Activated B cell treated with CpG ODN at 0.5 μM for 24 hours (primary cell): ENCODE measurements at regions not wholly inside any gene's neighbourhood (a gene's known extent, or its start where the extent isn't known, plus 50 kb on each side); places are given as distances from the start of the nearest gene placed in this dataset.

Experiments used
- ATAC-seq: fragments of 200-7000 bp; cut with Tn5 transposase; one replicate; pipeline ENCODE4 v1.10.0; 2021; ENCODE audit warnings: low read depth, mild to moderate bottlenecking, moderate library complexity
- CTCF ChIA-PET: fragments of 350-600 bp; sonication (Branson Sonifier 250); formaldehyde crosslinking; loops from one replicate; lab custom pipeline; 2021; ENCODE audit warnings: antibody characterized with exemption; lab: Charles Lee
- POLR2A ChIA-PET: fragments of 350-600 bp; sonication (Branson Sonifier 250); formaldehyde crosslinking; loops from one replicate; lab custom pipeline; 2021; ENCODE audit warnings: antibody characterized with exemption; lab: Charles Lee
- DNase-seq: peaks from one replicate; pipeline ENCODE4 v3.0.0; 2022
- H3K27ac Mint-ChIP-seq: one replicate; pipeline ENCODE4 v1.8.0; 2020; ENCODE audit warnings: mixed read lengths
- H3K27me3 Mint-ChIP-seq: one replicate; pipeline ENCODE4 v1.8.0; 2021; ENCODE audit warnings: mixed read lengths
- H3K36me3 Mint-ChIP-seq: one replicate; pipeline ENCODE4 v1.8.0; 2021; ENCODE audit warnings: low read depth, mixed read lengths
- H3K4me1 Mint-ChIP-seq: one replicate; pipeline ENCODE4 v1.8.0; 2021; ENCODE audit warnings: mixed read lengths
- H3K4me3 Mint-ChIP-seq: one replicate; pipeline ENCODE4 v1.8.0; 2020; ENCODE audit warnings: mild to moderate bottlenecking, mixed read lengths
- H3K9me3 Mint-ChIP-seq: one replicate; pipeline ENCODE4 v1.8.0; 2020; ENCODE audit warnings: mixed read lengths
- CTCF ChIP-seq: fragments of 200-600 bp; IDR thresholded peaks from one replicate; pipeline ENCODE4 v1.8.0; 2022; ENCODE audit warnings: antibody characterized with exemption, mild to moderate bottlenecking
- intact Hi-C: fragments of 100-400 bp; cut with micrococcal nuclease; formaldehyde crosslinking; loops from one replicate; pipeline ENCODE4 v1.15.1; 2024

- Mint-ChIP-seq H3K36me3 (no peaks in the 10 kb centered on the region), H3K27ac (no peak overlapping the region), H3K4me1 (peaks cover 6% of the 10 kb centered on the region), H3K4me3 (no peak overlapping the region), H3K27me3 (no peaks in the 10 kb centered on the region), H3K9me3 (no peaks in the 10 kb centered on the region)
- ChIA-PET POLR2A (no interaction called here), CTCF (interaction anchor here (1.0 kb wide), 1 partner anchor 1601 kb away, joined by 3 read pairs; no protein-coding TSS in a partner anchor)
- ATAC-seq = no peak
- no peak for TF ChIP-seq CTCF
- intact Hi-C loops = no loop called here
- DNase-seq = no peak
These were observed 368.1 kb downstream of the ZEB2 start for GRCh38 chr2:144151851-144152250.

- ATAC-seq (no peak), DNase-seq (no peak)
- ChIA-PET CTCF (interaction anchor here (1.0 kb wide), 1 partner anchor 1601 kb away, joined by 3 read pairs; no protein-coding TSS in a partner anchor), POLR2A (no interaction called here)
- no peak for TF ChIP-seq CTCF
- H3K27me3 Mint-ChIP-seq = no peaks in the 10 kb centered on the region
- H3K27ac Mint-ChIP-seq = no peak overlapping the region
- no peaks in the 10 kb centered on the region for H3K36me3 Mint-ChIP-seq
- no peaks in the 10 kb centered on the region for H3K9me3 Mint-ChIP-seq
- H3K4me3 Mint-ChIP-seq = no peak overlapping the region
- peaks cover 6% of the 10 kb centered on the region for H3K4me1 Mint-ChIP-seq
- intact Hi-C loops = no loop called here
These were observed 368.5 kb downstream of the ZEB2 start for GRCh38 chr2:144151405-144151804.

- DNase-seq = no peak
- Mint-ChIP-seq H3K4me1 (peaks cover 7% of the 10 kb centered on the region), H3K27me3 (no peaks in the 10 kb centered on the region), H3K27ac (no peak overlapping the region), H3K36me3 (no peaks in the 10 kb centered on the region), H3K4me3 (no peak overlapping the region), H3K9me3 (no peaks in the 10 kb centered on the region)
- intact Hi-C loops = no loop called here
- ATAC-seq = no peak
- no peak for TF ChIP-seq CTCF
- ChIA-PET POLR2A (no interaction called here), CTCF (no interaction called here)
These were observed 372.6 kb downstream of the ZEB2 start for GRCh38 chr2:144147356-144147755.

GRCh38 chr2:144146876-144147275, 373.0 kb downstream of the ZEB2 start:
- DNase-seq (no peak), ATAC-seq (no peak)
- Mint-ChIP-seq H3K36me3 (no peaks in the 10 kb centered on the region), H3K27me3 (no peaks in the 10 kb centered on the region), H3K4me1 (peaks cover 7% of the 10 kb centered on the region), H3K4me3 (no peak overlapping the region), H3K9me3 (no peaks in the 10 kb centered on the region), H3K27ac (no peak overlapping the region)
- no peak for TF ChIP-seq CTCF
- ChIA-PET CTCF (no interaction called here), POLR2A (no interaction called here)
- intact Hi-C loops = no loop called here

GRCh38 chr2:144146076-144146475, 373.8 kb downstream of the ZEB2 start:
- ATAC-seq (no peak), DNase-seq (no peak)
- H3K36me3 Mint-ChIP-seq = peaks cover 3% of the 10 kb centered on the region
- H3K27me3 Mint-ChIP-seq = no peaks in the 10 kb centered on the region
- no peak overlapping the region for H3K27ac Mint-ChIP-seq
- ChIA-PET POLR2A (interaction anchor here (0.6 kb wide), 1 partner anchor 44 kb away, joined by 11 read pairs; no protein-coding TSS in a partner anchor), CTCF (no interaction called here)
- H3K4me3 Mint-ChIP-seq = no peak overlapping the region
- intact Hi-C loops = no loop called here
- H3K9me3 Mint-ChIP-seq = no peaks in the 10 kb centered on the region
- H3K4me1 Mint-ChIP-seq = peaks cover 7% of the 10 kb centered on the region
- TF ChIP-seq CTCF = no peak
